Activated naive CD4-positive, alpha-beta T cell treated with anti-CD3 and anti-CD28 coated beads for 36 hours (primary cell): ENCODE measurements at regions not wholly inside any gene's neighbourhood (a gene's known extent, or its start where the extent isn't known, plus 50 kb on each side); places are given as distances from the start of the nearest gene placed in this dataset.

ENCODE experiments used
- CTCF ChIA-PET: fragments of 350-600 bp; sonication (Branson Sonifier 250); formaldehyde crosslinking; loops from one replicate; lab custom pipeline; 2021; ENCODE audit warnings: antibody characterized with exemption; lab: Charles Lee
- DNase-seq: peaks from one replicate; pipeline ENCODE4 v3.0.0-alpha.2; 2020
- H3K27ac Mint-ChIP-seq: one replicate; pipeline ENCODE4 v1.8.0; 2021; ENCODE audit warnings: mild to moderate bottlenecking, mixed read lengths
- H3K27me3 Mint-ChIP-seq: one replicate; pipeline ENCODE4 v1.8.0; 2021; ENCODE audit warnings: low read depth, mixed read lengths
- H3K36me3 Mint-ChIP-seq: one replicate; pipeline ENCODE4 v1.8.0; 2021; ENCODE audit warnings: low read depth, mixed read lengths
- H3K4me1 Mint-ChIP-seq: one replicate; pipeline ENCODE4 v1.8.0; 2021; ENCODE audit warnings: low read depth, mixed read lengths
- H3K4me3 Mint-ChIP-seq: one replicate; pipeline ENCODE4 v1.8.0; 2021; ENCODE audit warnings: mild to moderate bottlenecking, moderate library complexity, mixed read lengths
- H3K9me3 Mint-ChIP-seq: one replicate; pipeline ENCODE4 v1.8.0; 2021; ENCODE audit warnings: mixed read lengths
- intact Hi-C: fragments of 100-400 bp; cut with micrococcal nuclease; formaldehyde crosslinking; loops from one replicate; pipeline ENCODE4 v1.15.1; 2023

DNA sequence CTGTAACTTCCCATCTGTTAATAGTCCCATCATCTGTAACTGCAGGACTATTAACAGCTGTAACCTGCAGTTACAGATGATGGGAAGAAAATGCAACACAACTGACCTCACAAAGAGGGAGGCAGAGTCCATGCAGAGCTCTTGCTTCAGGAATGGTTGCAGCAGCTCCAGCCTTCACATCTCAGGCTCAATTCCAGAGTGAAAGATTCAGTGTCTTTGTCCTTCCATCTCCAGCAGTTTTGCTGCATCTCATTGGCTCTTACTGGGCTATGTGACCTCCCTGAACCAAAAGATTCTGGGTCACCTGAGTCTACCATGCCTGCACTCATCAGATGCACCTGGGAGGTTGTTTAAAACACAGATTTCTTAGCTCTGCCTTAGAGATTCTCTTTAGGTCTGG is 686.7 kb downstream of the MATN1 start:
- no peak for DNase-seq
- intact Hi-C loops, result no loop called here
- no peaks in the 10 kb centered on the region for H3K4me1 Mint-ChIP-seq
- no peak overlapping the region for H3K27ac Mint-ChIP-seq
- CTCF ChIA-PET, result no interaction called here
- H3K36me3 Mint-ChIP-seq, result no peaks in the 10 kb centered on the region
- H3K27me3 Mint-ChIP-seq, result peaks cover 3% of the 10 kb centered on the region
- no peak overlapping the region for H3K4me3 Mint-ChIP-seq
- peaks cover 5% of the 10 kb centered on the region for H3K9me3 Mint-ChIP-seq

DNA sequence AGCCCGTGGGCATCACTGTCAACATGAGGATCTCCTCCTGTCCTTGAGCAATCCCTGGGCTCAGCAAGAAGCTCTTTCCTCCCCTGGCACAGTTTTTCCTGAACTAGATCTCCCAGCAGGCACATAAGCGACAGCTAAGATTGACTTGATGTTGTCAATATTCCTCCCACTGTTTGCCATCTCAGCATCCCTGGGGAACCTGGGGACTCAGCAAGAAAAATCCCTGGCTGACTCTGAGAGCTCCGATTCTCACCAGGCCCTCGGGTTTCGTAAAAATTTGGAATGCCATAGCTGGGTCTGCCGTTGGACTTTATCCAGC is 687.2 kb downstream of the MATN1 start:
- no peak overlapping the region for H3K27ac Mint-ChIP-seq
- no peak for DNase-seq
- peaks cover 5% of the 10 kb centered on the region for H3K9me3 Mint-ChIP-seq
- intact Hi-C loops, result no loop called here
- CTCF ChIA-PET, result no interaction called here
- no peaks in the 10 kb centered on the region for H3K4me1 Mint-ChIP-seq
- no peak overlapping the region for H3K4me3 Mint-ChIP-seq
- H3K27me3 Mint-ChIP-seq, result peaks cover 3% of the 10 kb centered on the region
- H3K36me3 Mint-ChIP-seq, result no peaks in the 10 kb centered on the region

- no peak for DNase-seq
- Mint-ChIP-seq H3K27me3 (peaks cover 3% of the 10 kb centered on the region), H3K4me1 (no peaks in the 10 kb centered on the region), H3K4me3 (no peak overlapping the region), H3K9me3 (peaks cover 5% of the 10 kb centered on the region), H3K27ac (no peak overlapping the region), H3K36me3 (no peaks in the 10 kb centered on the region)
- CTCF ChIA-PET, result no interaction called here
- intact Hi-C loops, result no loop called here
Measured at GRCh38 chr1:30035522-30036228, 687.7 kb downstream of the MATN1 start.

DNA sequence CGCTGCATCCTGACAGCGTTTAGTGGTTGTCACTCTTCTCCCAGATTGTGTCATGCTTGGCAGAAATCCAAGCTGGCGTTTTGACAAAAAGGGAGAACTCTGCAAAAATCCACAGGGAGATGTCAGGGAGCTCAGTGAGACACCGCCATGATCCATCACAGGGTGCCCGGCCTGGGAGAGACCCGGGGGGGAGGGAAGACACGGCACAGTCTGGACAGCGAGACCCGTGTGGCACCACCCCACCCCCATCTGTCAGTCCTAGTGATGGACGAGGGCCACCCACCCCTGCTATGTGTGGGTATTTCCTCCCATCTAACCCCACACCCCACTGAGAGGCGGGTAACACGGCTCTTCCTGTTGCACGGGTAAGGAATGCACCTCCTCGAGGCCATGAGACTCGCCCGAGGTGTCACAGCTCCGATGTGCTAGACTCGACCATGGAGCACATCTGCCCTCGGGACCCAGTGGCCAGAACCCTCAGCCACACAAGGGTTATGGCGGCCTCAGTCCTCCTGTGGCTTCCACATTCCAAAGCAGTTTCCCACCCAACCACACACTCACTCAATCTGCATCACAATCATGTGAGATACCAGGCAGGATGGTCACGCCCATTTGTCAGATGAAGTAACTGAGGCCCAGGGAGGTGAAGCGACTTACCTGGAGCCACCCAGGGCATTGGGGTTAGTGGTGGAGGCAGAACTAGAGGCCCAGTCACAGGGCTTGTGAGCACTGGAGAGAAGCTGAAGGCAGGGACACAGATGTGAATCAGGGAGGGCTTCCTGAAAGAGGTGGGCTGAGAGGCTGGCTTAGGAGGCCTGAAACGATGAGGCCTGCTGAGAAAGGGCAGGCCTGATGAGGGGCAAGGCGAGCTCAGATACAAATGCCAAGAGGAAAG is 688.5 kb downstream of the MATN1 start:
- DNase-seq, result no peak
- CTCF ChIA-PET, result no interaction called here
- Mint-ChIP-seq H3K27me3 (peaks cover 3% of the 10 kb centered on the region), H3K4me3 (no peak overlapping the region), H3K4me1 (no peaks in the 10 kb centered on the region), H3K27ac (no peak overlapping the region), H3K36me3 (no peaks in the 10 kb centered on the region), H3K9me3 (peaks cover 5% of the 10 kb centered on the region)
- intact Hi-C loops, result no loop called here

- H3K27me3 Mint-ChIP-seq, result no peaks in the 10 kb centered on the region
- H3K9me3 Mint-ChIP-seq, result peaks cover 5% of the 10 kb centered on the region
- no peak overlapping the region for H3K27ac Mint-ChIP-seq
- no peak overlapping the region for H3K4me3 Mint-ChIP-seq
- intact Hi-C loops, result no loop called here
- no peak for DNase-seq
- no peaks in the 10 kb centered on the region for H3K4me1 Mint-ChIP-seq
- no peaks in the 10 kb centered on the region for H3K36me3 Mint-ChIP-seq
- CTCF ChIA-PET, result no interaction called here
Measured at GRCh38 chr1:30034105-30034626, 689.2 kb downstream of the MATN1 start.

DNA sequence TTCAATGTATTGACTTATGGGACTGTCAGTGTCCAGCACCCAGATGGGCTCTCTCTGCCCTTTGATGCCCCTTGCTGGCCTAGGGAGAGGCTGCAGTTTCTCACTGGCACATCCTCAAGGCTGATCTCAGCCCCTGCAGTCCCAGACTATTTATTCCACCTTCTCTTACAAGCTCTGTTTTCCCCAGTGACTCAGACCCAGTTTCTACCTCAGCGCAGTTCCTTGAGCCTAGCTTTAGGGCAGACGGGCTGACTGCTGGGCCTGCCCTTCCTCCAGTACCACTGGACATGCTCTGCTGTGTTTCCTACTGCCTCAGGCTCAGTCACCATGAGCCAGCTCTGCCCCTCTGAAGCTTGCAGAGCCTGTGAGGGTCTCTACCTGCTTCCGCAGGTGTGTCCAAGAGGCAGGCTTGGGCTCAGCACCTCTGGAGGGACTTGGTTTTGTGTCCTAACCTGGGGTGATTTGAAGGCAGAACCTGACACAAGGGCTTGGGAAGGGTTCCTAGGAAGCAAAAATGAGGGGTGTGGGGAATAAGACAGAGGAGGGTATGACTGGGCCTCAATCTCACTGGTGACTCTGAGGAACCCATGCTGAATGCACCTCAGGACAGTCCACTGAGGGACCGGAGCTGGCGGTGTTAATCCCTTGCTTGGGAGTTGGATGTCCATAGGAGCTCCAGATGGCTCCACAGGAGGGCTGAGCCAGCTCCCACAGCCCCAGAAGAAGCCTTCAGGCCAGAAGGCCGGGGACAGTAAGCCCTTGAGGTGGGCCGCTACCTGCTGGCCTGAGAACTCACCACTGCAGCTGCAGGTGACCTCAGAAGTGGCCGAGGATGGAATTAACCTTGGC is 689.9 kb downstream of the MATN1 start:
- no peaks in the 10 kb centered on the region for H3K4me1 Mint-ChIP-seq

GRCh38 chr1:30032302-30032701 is 691.1 kb downstream of the MATN1 start:
- no peak for DNase-seq
- Mint-ChIP-seq H3K27me3 (peaks cover under 1% of the 10 kb centered on the region), H3K4me1 (no peaks in the 10 kb centered on the region), H3K9me3 (peaks cover 5% of the 10 kb centered on the region), H3K27ac (no peak overlapping the region), H3K4me3 (no peak overlapping the region), H3K36me3 (no peaks in the 10 kb centered on the region)
- intact Hi-C loops, result no loop called here
- CTCF ChIA-PET, result no interaction called here

More for the DNA sequence above, 689.9 kb downstream of the MATN1 start:
- Mint-ChIP-seq H3K36me3 (no peaks in the 10 kb centered on the region), H3K9me3 (peaks cover 5% of the 10 kb centered on the region), H3K4me3 (no peak overlapping the region), H3K27me3 (no peaks in the 10 kb centered on the region), H3K27ac (no peak overlapping the region)
- intact Hi-C loops, result no loop called here
- DNase-seq, result no peak
- CTCF ChIA-PET, result no interaction called here

GRCh38 chr1:30029677-30030076 is 693.7 kb downstream of the MATN1 start:
- no peak for DNase-seq
- Mint-ChIP-seq H3K27me3 (peaks cover 9% of the 10 kb centered on the region), H3K9me3 (peaks cover 5% of the 10 kb centered on the region), H3K36me3 (no peaks in the 10 kb centered on the region), H3K4me3 (no peak overlapping the region), H3K4me1 (no peaks in the 10 kb centered on the region), H3K27ac (no peak overlapping the region)
- CTCF ChIA-PET, result no interaction called here
- intact Hi-C loops, result no loop called here

GRCh38 chr1:30028939-30029338 is 694.4 kb downstream of the MATN1 start:
- intact Hi-C loops, result no loop called here
- DNase-seq, result no peak
- CTCF ChIA-PET, result no interaction called here
- Mint-ChIP-seq H3K27me3 (peaks cover 9% of the 10 kb centered on the region), H3K27ac (no peak overlapping the region), H3K4me1 (no peaks in the 10 kb centered on the region), H3K4me3 (no peak overlapping the region), H3K36me3 (no peaks in the 10 kb centered on the region), H3K9me3 (peaks cover 5% of the 10 kb centered on the region)

GRCh38 chr1:30028283-30028682 is 695.1 kb downstream of the MATN1 start:
- no peaks in the 10 kb centered on the region for H3K4me1 Mint-ChIP-seq
- no peak overlapping the region for H3K27ac Mint-ChIP-seq
- peaks cover 5% of the 10 kb centered on the region for H3K9me3 Mint-ChIP-seq
- H3K4me3 Mint-ChIP-seq, result no peak overlapping the region
- peaks cover 12% of the 10 kb centered on the region for H3K27me3 Mint-ChIP-seq
- intact Hi-C loops, result no loop called here
- DNase-seq, result no peak
- CTCF ChIA-PET, result no interaction called here
- H3K36me3 Mint-ChIP-seq, result no peaks in the 10 kb centered on the region

- Mint-ChIP-seq H3K36me3 (no peaks in the 10 kb centered on the region), H3K27ac (no peak overlapping the region), H3K27me3 (peaks cover 14% of the 10 kb centered on the region), H3K4me1 (no peaks in the 10 kb centered on the region), H3K9me3 (peaks cover 1% of the 10 kb centered on the region), H3K4me3 (no peak overlapping the region)
- DNase-seq, result no peak
- intact Hi-C loops, result no loop called here
- CTCF ChIA-PET, result no interaction called here
Measured at GRCh38 chr1:30027247-30027646, 696.1 kb downstream of the MATN1 start.

DNA sequence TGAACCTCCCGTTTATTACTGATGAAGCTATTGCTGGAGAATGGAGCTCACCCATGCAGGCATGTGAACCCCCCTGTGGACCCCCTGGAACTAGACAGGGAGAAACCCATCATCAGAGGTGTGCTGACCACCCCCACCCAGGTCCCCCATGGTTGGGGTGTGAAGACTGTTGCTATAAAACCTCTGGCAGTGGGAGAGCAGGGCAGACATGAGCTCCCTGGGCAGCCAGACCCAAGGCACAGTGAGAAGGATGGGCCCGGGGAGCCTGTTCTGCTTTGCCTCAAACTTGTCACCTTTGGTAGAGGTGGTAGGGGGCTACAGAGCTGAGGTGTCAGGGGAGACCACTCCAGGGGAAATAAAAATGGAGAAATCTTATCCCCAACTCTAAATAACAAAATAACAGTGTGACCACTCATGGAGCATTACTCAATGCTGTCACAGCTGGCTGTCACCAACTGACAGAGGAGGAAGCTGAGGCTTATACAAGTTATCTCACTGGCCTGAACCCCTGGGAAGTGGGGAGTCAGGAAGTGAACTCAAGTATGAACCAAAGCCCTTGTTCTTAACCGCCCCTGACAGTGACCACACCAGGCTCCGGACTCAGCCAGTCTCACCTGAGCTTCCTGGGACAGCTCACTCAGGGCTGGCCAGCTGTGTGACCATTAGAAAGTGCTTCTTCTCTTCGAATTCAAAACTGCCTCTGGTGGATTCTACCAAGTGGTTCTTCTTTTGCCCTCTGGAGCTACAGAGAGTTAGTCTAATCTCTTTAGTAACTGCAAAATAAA is 698.8 kb downstream of the MATN1 start:
- Mint-ChIP-seq H3K4me1 (no peaks in the 10 kb centered on the region), H3K9me3 (no peaks in the 10 kb centered on the region), H3K27me3 (peaks cover 14% of the 10 kb centered on the region), H3K36me3 (no peaks in the 10 kb centered on the region), H3K27ac (no peak overlapping the region), H3K4me3 (no peak overlapping the region)
- intact Hi-C loops, result no loop called here
- DNase-seq, result no peak
- CTCF ChIA-PET, result no interaction called here
